HG03175 (cell line): ENCODE measurements at regions not wholly inside any gene's neighbourhood (a gene's known extent, or its start where the extent isn't known, plus 50 kb on each side); places are given as distances from the start of the nearest gene placed in this dataset.

Experiments used
- ATAC-seq: cut with Tn5 transposase; IDR thresholded peaks from one replicate; pipeline ENCODE4 v1.9.1; 2021; ENCODE audit warnings: mild to moderate bottlenecking, moderate library complexity; ENCODE audit not compliant: unreplicated experiment

- ATAC-seq, result no peak
Measured at GRCh38 chr16:85561248-85562092, 51.7 kb upstream of the GSE1 start.

DNA sequence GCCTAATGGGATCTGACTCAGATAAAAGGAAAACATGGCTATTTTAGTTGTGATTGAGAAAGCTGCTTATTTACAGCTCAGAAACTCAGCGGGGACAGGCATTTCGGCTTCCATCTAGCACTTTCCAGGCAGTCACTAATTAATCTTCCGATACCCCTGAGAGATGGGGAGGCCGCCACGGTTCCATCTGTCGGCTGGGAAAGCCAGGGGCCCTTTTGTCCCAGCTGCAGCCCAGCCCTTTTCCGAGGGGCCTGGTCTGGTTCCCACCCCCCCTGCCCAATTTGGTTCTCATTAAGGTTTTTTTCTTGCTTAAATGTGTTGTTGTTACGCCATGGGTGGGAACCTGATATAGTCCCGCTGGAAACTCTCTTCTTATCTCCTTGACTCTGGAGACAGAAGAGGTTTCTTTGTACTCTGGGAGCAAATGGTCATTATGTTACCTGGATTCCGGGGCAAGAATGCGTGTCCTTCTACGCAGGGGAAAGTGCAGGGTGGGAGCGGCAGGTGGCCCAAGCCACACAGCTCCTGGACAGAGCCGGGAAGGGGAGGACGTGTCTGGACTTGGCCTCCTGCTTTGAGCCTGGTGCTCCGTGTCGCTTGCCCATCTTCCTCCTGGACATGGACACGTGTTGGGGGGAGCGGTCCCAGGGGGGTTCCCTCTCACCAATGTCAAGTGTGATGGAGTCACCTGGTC is 50.9 kb upstream of the GSE1 start:
- ATAC-seq, result no peak

DNA sequence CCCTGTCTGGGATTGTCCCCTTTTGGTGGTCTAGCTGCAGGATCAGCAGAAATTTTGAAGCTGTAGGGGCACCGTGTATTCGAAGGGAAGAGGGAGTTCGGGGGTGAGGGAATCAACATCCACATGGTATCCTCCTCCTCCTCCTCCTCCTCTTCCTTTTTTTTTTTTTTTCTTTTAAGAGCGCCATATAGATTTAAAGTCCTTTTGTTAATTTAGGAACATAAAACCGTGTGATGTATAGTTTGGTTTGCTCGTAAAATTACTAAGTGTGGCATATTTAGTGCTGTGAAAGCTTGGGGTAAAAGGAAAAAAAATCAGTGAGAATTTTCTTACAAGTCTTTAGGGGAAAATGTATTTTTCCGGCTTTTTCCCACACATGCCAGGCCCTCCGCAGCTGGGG is 50.1 kb upstream of the GSE1 start:
- no peak for ATAC-seq
